Gastroesophageal sphincter (tissue), 4 donors: ENCODE measurements at regions not wholly inside any gene's neighbourhood (a gene's known extent, or its start where the extent isn't known, plus 50 kb on each side); places are given as distances from the start of the nearest gene placed in this dataset.
A peak's percentile ranks its signal among the peaks of the same experiment; 100 is the strongest.
"Not testable (repeated sequence)": the region's sequence is repeated elsewhere in the genome, so short reads cannot be mapped to it uniquely, and the experiment has no call there.

Experiments
- ATAC-seq: fragments of 150-250 bp; one replicate; pipeline ENCODE4 v1.9.1; 2016; ENCODE audit warnings: mild to moderate bottlenecking, moderate library complexity
- H3K27ac ChIP-seq, 4 donors: fragments of 200-600 bp; sonication (generic) in 3 of 4; 1 replicate in 3 of 4; 2 replicates in 1 of 4; pipeline ENCODE4 v1.5.1; 2016 to 2019
- H3K27me3 ChIP-seq: fragments of 200-600 bp; sonication (generic); one replicate; pipeline ENCODE4 v1.5.1; 2019
- H3K36me3 ChIP-seq, 2 donors: fragments of 200-600 bp; sonication (generic); one replicate each; pipeline ENCODE4 v1.5.1; 2019; ENCODE audit warnings: control low read depth in 1 of 2
- H3K4me1 ChIP-seq, 3 donors: fragments of 200-600 bp; sonication (generic); 1 replicate in 2 of 3; 2 replicates in 1 of 3; pipeline ENCODE4 v1.5.1; 2016 to 2019; ENCODE audit warnings: control low read depth in 2 of 3
- H3K4me3 ChIP-seq, 2 donors: fragments of 200-600 bp; sonication (generic); one replicate each; pipeline ENCODE4 v1.5.1; 2019; ENCODE audit warnings: mild to moderate bottlenecking in 1 of 2, moderate library complexity in 1 of 2
- H3K9me3 ChIP-seq, 3 donors: fragments of 200-600 bp; sonication (generic); one replicate each; pipeline ENCODE4 v1.5.1; 2017 to 2019; ENCODE audit warnings: control low read depth in 2 of 3
- CTCF ChIP-seq, 4 experiments: fragments of 200-600 bp in 2 of 4; fragments of 450-650 bp in 2 of 4; sonication (generic) in 1 of 4; IDR thresholded peaks; one replicate each; pipeline ENCODE4 v1.5.1; 2017 to 2019; ENCODE audit warnings: antibody characterized with exemption in 4 of 4, mild to moderate bottlenecking in 2 of 4, moderate library complexity in 2 of 4
- EP300 ChIP-seq: sonication (generic); formaldehyde crosslinking; IDR thresholded peaks from one replicate; pipeline ENCODE4 v1.6.1; 2017; ENCODE audit warnings: antibody characterized with exemption, mild to moderate bottlenecking
- POLR2A ChIP-seq, 2 donors: fragments of 450-650 bp; IDR thresholded peaks; one replicate each; pipeline ENCODE4 v1.6.1; 2017; ENCODE audit warnings: antibody characterized with exemption in 2 of 2, mild to moderate bottlenecking in 2 of 2, moderate library complexity in 1 of 2
- POLR2AphosphoS5 ChIP-seq: sonication (generic); formaldehyde crosslinking; IDR thresholded peaks from one replicate; pipeline ENCODE4 v1.6.1; 2017; ENCODE audit warnings: antibody characterized with exemption
- WGBS, 2 donors: methylation state at CpG; one replicate each; pipeline ENCODE4 v1.1.5; 2018; ENCODE audit warnings: low coverage in 1 of 2; 5-methylcytosine and 5-hydroxymethylcytosine counted together

- peak; percentile 57 for ATAC-seq
- TF ChIP-seq EP300 (no peak), CTCF (IDR thresholded peaks at IDR 0.05) (peak; percentile 72 to 88 (median 84))
- no peaks in the 10 kb centered on the region for H3K36me3 ChIP-seq
- WGBS, 2 donors = 34 to 54% methylated on average over 9 to 10 of the region's 21 CpGs
- no peak overlapping the region for H3K4me3 ChIP-seq
- peaks cover 30% of the 10 kb centered on the region for H3K27me3 ChIP-seq
- no peaks in the 10 kb centered on the region for H3K4me1 ChIP-seq
- no peak overlapping the region for H3K27ac ChIP-seq
- no peaks in the 10 kb centered on the region for H3K9me3 ChIP-seq
These were observed 77.9 kb upstream of the PWP1 start for GRCh38 chr12:107607464-107608392.

GRCh38 chr12:107608779-107609178 lies 76.8 kb upstream of the PWP1 start:
- not testable (repeated sequence) for H3K9me3 ChIP-seq, ATAC-seq, H3K36me3 ChIP-seq, H3K4me1 ChIP-seq, H3K27ac ChIP-seq, H3K4me3 ChIP-seq
- H3K27me3 ChIP-seq = peaks cover 32% of the 10 kb centered on the region
- 80 to 85% methylated on average over 3 to 4 of the region's 5 CpGs for WGBS, 2 donors

GRCh38 chr12:107610021-107610859 lies 75.4 kb upstream of the PWP1 start:
- peaks cover 39% of the 10 kb centered on the region for H3K27me3 ChIP-seq
- no peaks in the 10 kb centered on the region for H3K9me3 ChIP-seq
- H3K36me3 ChIP-seq = no peaks in the 10 kb centered on the region
- no peak for ATAC-seq
- no peaks in the 10 kb centered on the region for H3K4me1 ChIP-seq
- WGBS, 2 donors = 30 to 57% methylated on average over 7 to 10 of the region's 20 CpGs
- H3K4me3 ChIP-seq = no peak overlapping the region
- no peak overlapping the region for H3K27ac ChIP-seq
- peak in 1 of 4 experiments; percentile 49 for TF ChIP-seq CTCF (IDR thresholded peaks at IDR 0.05)
- TF ChIP-seq POLR2A (IDR thresholded peaks at IDR 0.05) = no peak
- TF ChIP-seq POLR2AphosphoS5 = no peak

- no peak for ATAC-seq
- peaks cover 62% of the 10 kb centered on the region for H3K27me3 ChIP-seq
- 33 to 39% methylated on average over 12 to 15 of the region's 19 CpGs for WGBS, 2 donors
These were observed 73.1 kb upstream of the PWP1 start for GRCh38 chr12:107612508-107612907.

GRCh38 chr12:107616941-107617340 lies 68.7 kb upstream of the PWP1 start:
- H3K4me3 ChIP-seq = no peak overlapping the region
- no peak overlapping the region for H3K27ac ChIP-seq
- no peaks in the 10 kb centered on the region for H3K9me3 ChIP-seq
- no peak for TF ChIP-seq EP300
- no peak for TF ChIP-seq POLR2AphosphoS5
- TF ChIP-seq CTCF (IDR thresholded peaks at IDR 0.05) = no peak
- TF ChIP-seq POLR2A (IDR thresholded peaks at IDR 0.05) = no peak
- peaks cover 55% of the 10 kb centered on the region for H3K27me3 ChIP-seq
- no peaks in the 10 kb centered on the region for H3K36me3 ChIP-seq
- ATAC-seq = no peak
- no peaks in the 10 kb centered on the region for H3K4me1 ChIP-seq
- WGBS, 2 donors = 74% methylated on average over 3 of the region's 6 CpGs; no CpG with 5 or more reads in 1 of the 2 donors

More at GRCh38 chr12:107612508-107612907, 73.1 kb upstream of the PWP1 start:
- Histone ChIP-seq H3K36me3 (no peaks in the 10 kb centered on the region), H3K27ac (no peak overlapping the region), H3K4me3 (no peak overlapping the region), H3K4me1 (no peaks in the 10 kb centered on the region), H3K9me3 (no peaks in the 10 kb centered on the region)
- TF ChIP-seq POLR2AphosphoS5 (no peak), POLR2A (IDR thresholded peaks at IDR 0.05) (no peak)
